Stimulated activated naive B cell treated with anti-CD40 and anti-IgM and Interleukin-4, amounts not matched to agents 10 μg/mL and 1 μg/mL and 100 μg/mL, for 72 hours (primary cell): ENCODE measurements at regions not wholly inside any gene's neighbourhood (a gene's known extent, or its start where the extent isn't known, plus 50 kb on each side); places are given as distances from the start of the nearest gene placed in this dataset.
"Not testable (repeated sequence)": the region's sequence is repeated elsewhere in the genome, so short reads cannot be mapped to it uniquely, and the experiment has no call there.

Experiments
- ATAC-seq, 2 donors: fragments of 150-1000 bp; cut with Tn5 transposase; replicated peaks; 2 replicates each; pipeline ENCODE4 v1.10.0; 2021; ENCODE audit warnings: moderate library complexity in 1 of 2
- DNase-seq: peaks from one replicate; pipeline ENCODE4 v3.0.0; 2021
- H3K27ac Mint-ChIP-seq: one replicate; pipeline ENCODE4 v1.8.0; 2022; ENCODE audit warnings: mild to moderate bottlenecking, mixed read lengths
- H3K27me3 Mint-ChIP-seq, 2 donors: one replicate each; pipeline ENCODE4 v1.8.0; 2022; ENCODE audit warnings: mixed read lengths in 2 of 2
- H3K36me3 Mint-ChIP-seq, 2 donors: one replicate each; pipeline ENCODE4 v1.8.0; 2022; ENCODE audit warnings: mixed read lengths in 2 of 2, mild to moderate bottlenecking in 1 of 2
- H3K4me1 Mint-ChIP-seq, 2 donors: one replicate each; pipeline ENCODE4 v1.8.0; 2022; ENCODE audit warnings: mixed read lengths in 2 of 2, mild to moderate bottlenecking in 1 of 2
- H3K4me3 Mint-ChIP-seq, 2 donors: one replicate each; pipeline ENCODE4 v1.8.0; 2022; ENCODE audit warnings: mild to moderate bottlenecking in 2 of 2, mixed read lengths in 2 of 2, moderate library complexity in 1 of 2
- H3K9me3 Mint-ChIP-seq, 2 donors: one replicate each; pipeline ENCODE4 v1.8.0; 2022; ENCODE audit warnings: mixed read lengths in 2 of 2, mild to moderate bottlenecking in 1 of 2

- not testable (repeated sequence) for H3K4me3 Mint-ChIP-seq, H3K9me3 Mint-ChIP-seq, H3K36me3 Mint-ChIP-seq, H3K27me3 Mint-ChIP-seq, DNase-seq, H3K4me1 Mint-ChIP-seq, H3K27ac Mint-ChIP-seq, ATAC-seq
Observed at GRCh38 chr4:159804592-159804991, 701.7 kb downstream of the RAPGEF2 start.

GRCh38 chr4:159823743-159824142 lies 720.9 kb downstream of the RAPGEF2 start:
- no peaks in the 10 kb centered on the region for H3K36me3 Mint-ChIP-seq
- H3K4me1 Mint-ChIP-seq, result no peaks in the 10 kb centered on the region
- H3K27ac Mint-ChIP-seq, result no peak overlapping the region
- H3K9me3 Mint-ChIP-seq, result peaks cover 5 to 15% of the 10 kb centered on the region in 2 donors
- ATAC-seq, result no peak
- H3K4me3 Mint-ChIP-seq, result no peak overlapping the region
- DNase-seq, result no peak
- no peaks in the 10 kb centered on the region for H3K27me3 Mint-ChIP-seq

GRCh38 chr4:159828687-159829086 lies 725.8 kb downstream of the RAPGEF2 start:
- Mint-ChIP-seq H3K27ac (no peak overlapping the region), H3K9me3 (peaks cover 3 to 9% of the 10 kb centered on the region in 2 donors)

GRCh38 chr4:159829184-159829583 lies 726.3 kb downstream of the RAPGEF2 start:
- no peak overlapping the region for H3K27ac Mint-ChIP-seq
- H3K4me3 Mint-ChIP-seq, result no peak overlapping the region
- DNase-seq (no peak), ATAC-seq (no peak)
- no peaks in the 10 kb centered on the region for H3K27me3 Mint-ChIP-seq
- no peaks in the 10 kb centered on the region for H3K4me1 Mint-ChIP-seq
- peaks cover 5% of the 10 kb centered on the region in 2 donors for H3K9me3 Mint-ChIP-seq
- H3K36me3 Mint-ChIP-seq, result no peaks in the 10 kb centered on the region

More at GRCh38 chr4:159828687-159829086, 725.8 kb downstream of the RAPGEF2 start:
- H3K4me1 Mint-ChIP-seq, result no peaks in the 10 kb centered on the region
- no peaks in the 10 kb centered on the region for H3K36me3 Mint-ChIP-seq
- H3K27me3 Mint-ChIP-seq, result no peaks in the 10 kb centered on the region
- DNase-seq (no peak), ATAC-seq (no peak)
- H3K4me3 Mint-ChIP-seq, result no peak overlapping the region

GRCh38 chr4:159837071-159837470 lies 734.2 kb downstream of the RAPGEF2 start:
- Mint-ChIP-seq H3K4me1 (no peaks in the 10 kb centered on the region), H3K27me3 (no peaks in the 10 kb centered on the region), H3K4me3 (no peak overlapping the region), H3K36me3 (no peaks in the 10 kb centered on the region), H3K9me3 (peaks cover 4 to 6% of the 10 kb centered on the region in 2 donors), H3K27ac (no peak overlapping the region)
- DNase-seq (no peak), ATAC-seq (no peak)

- H3K4me3 Mint-ChIP-seq, result no peak overlapping the region
- no peaks in the 10 kb centered on the region for H3K9me3 Mint-ChIP-seq
- H3K4me1 Mint-ChIP-seq, result no peaks in the 10 kb centered on the region
- no peak overlapping the region for H3K27ac Mint-ChIP-seq
- H3K27me3 Mint-ChIP-seq, result no peaks in the 10 kb centered on the region
- ATAC-seq (no peak), DNase-seq (no peak)
- H3K36me3 Mint-ChIP-seq, result no peaks in the 10 kb centered on the region
Observed at GRCh38 chr4:159855731-159856130, 752.9 kb downstream of the RAPGEF2 start.

- DNase-seq (no peak), ATAC-seq (no peak)
- Mint-ChIP-seq H3K27me3 (no peaks in the 10 kb centered on the region), H3K4me1 (no peaks in the 10 kb centered on the region), H3K27ac (no peak overlapping the region), H3K9me3 (peaks cover 0 to 1% of the 10 kb centered on the region in 2 donors), H3K36me3 (no peaks in the 10 kb centered on the region), H3K4me3 (no peak overlapping the region)
Observed at GRCh38 chr4:159856451-159856850, 753.6 kb downstream of the RAPGEF2 start.

- Mint-ChIP-seq H3K27me3 (no peaks in the 10 kb centered on the region), H3K4me3 (no peak overlapping the region), H3K9me3 (peaks cover 0 to 3% of the 10 kb centered on the region in 2 donors), H3K27ac (no peak overlapping the region), H3K4me1 (no peaks in the 10 kb centered on the region), H3K36me3 (no peaks in the 10 kb centered on the region)
- ATAC-seq (no peak), DNase-seq (no peak)
Observed at GRCh38 chr4:159859656-159860148, 756.8 kb downstream of the RAPGEF2 start.

GRCh38 chr4:159860945-159861344 lies 758.1 kb downstream of the RAPGEF2 start:
- Mint-ChIP-seq H3K4me1 (no peaks in the 10 kb centered on the region), H3K36me3 (no peaks in the 10 kb centered on the region), H3K27ac (no peak overlapping the region), H3K4me3 (no peak overlapping the region), H3K27me3 (no peaks in the 10 kb centered on the region), H3K9me3 (peaks cover 0 to 3% of the 10 kb centered on the region in 2 donors)
- no peak for DNase-seq
- ATAC-seq, result no peak

- H3K36me3 Mint-ChIP-seq, result no peaks in the 10 kb centered on the region
- peaks cover 2 to 3% of the 10 kb centered on the region in 2 donors for H3K9me3 Mint-ChIP-seq
- no peak overlapping the region for H3K27ac Mint-ChIP-seq
- DNase-seq, result no peak
- no peaks in the 10 kb centered on the region for H3K27me3 Mint-ChIP-seq
- no peak overlapping the region for H3K4me3 Mint-ChIP-seq
- H3K4me1 Mint-ChIP-seq, result no peaks in the 10 kb centered on the region
- ATAC-seq, result no peak
Observed at GRCh38 chr4:159864337-159864736, 761.5 kb downstream of the RAPGEF2 start.

- ATAC-seq, result no peak
- H3K4me1 Mint-ChIP-seq, result no peaks in the 10 kb centered on the region
- no peaks in the 10 kb centered on the region for H3K36me3 Mint-ChIP-seq
- H3K4me3 Mint-ChIP-seq, result no peak overlapping the region
- DNase-seq, result no peak
- peaks cover 0 to 3% of the 10 kb centered on the region in 2 donors for H3K9me3 Mint-ChIP-seq
- no peak overlapping the region for H3K27ac Mint-ChIP-seq
- no peaks in the 10 kb centered on the region for H3K27me3 Mint-ChIP-seq
Observed at GRCh38 chr4:159867673-159868072, 764.8 kb downstream of the RAPGEF2 start.

- DNase-seq, result peak; percentile 0
- not testable (repeated sequence) for H3K27ac Mint-ChIP-seq, H3K4me1 Mint-ChIP-seq, H3K9me3 Mint-ChIP-seq, ATAC-seq, H3K36me3 Mint-ChIP-seq, H3K4me3 Mint-ChIP-seq, H3K27me3 Mint-ChIP-seq
Observed at GRCh38 chr4:159868936-159869335, 766.1 kb downstream of the RAPGEF2 start.

GRCh38 chr4:159871141-159871540 lies 768.3 kb downstream of the RAPGEF2 start:
- Mint-ChIP-seq H3K36me3 (no peaks in the 10 kb centered on the region), H3K9me3 (peaks cover 0 to 8% of the 10 kb centered on the region in 2 donors), H3K27ac (no peak overlapping the region), H3K4me3 (no peak overlapping the region), H3K27me3 (no peaks in the 10 kb centered on the region), H3K4me1 (no peaks in the 10 kb centered on the region)
- DNase-seq (no peak), ATAC-seq (no peak)

- no peaks in the 10 kb centered on the region for H3K4me1 Mint-ChIP-seq
- no peaks in the 10 kb centered on the region for H3K36me3 Mint-ChIP-seq
- no peak overlapping the region for H3K4me3 Mint-ChIP-seq
- no peak overlapping the region for H3K27ac Mint-ChIP-seq
- DNase-seq, result no peak
- no peaks in the 10 kb centered on the region for H3K27me3 Mint-ChIP-seq
- no peak for ATAC-seq
- H3K9me3 Mint-ChIP-seq, result peaks cover 0 to 4% of the 10 kb centered on the region in 2 donors
Observed at GRCh38 chr4:159881158-159881557, 778.3 kb downstream of the RAPGEF2 start.

GRCh38 chr4:159884989-159885388 lies 782.1 kb downstream of the RAPGEF2 start:
- DNase-seq, result no peak
- Mint-ChIP-seq H3K9me3 (peaks cover 0 to 4% of the 10 kb centered on the region in 2 donors), H3K4me3 (no peak overlapping the region), H3K27ac (no peak overlapping the region), H3K36me3 (no peaks in the 10 kb centered on the region), H3K4me1 (no peaks in the 10 kb centered on the region), H3K27me3 (no peaks in the 10 kb centered on the region)
- ATAC-seq, result no peak

- Mint-ChIP-seq H3K27me3 (no peaks in the 10 kb centered on the region), H3K4me1 (no peaks in the 10 kb centered on the region), H3K9me3 (peaks cover 8% of the 10 kb centered on the region in 2 donors), H3K36me3 (no peaks in the 10 kb centered on the region), H3K27ac (no peak overlapping the region), H3K4me3 (no peak overlapping the region)
- no peak for DNase-seq
- no peak for ATAC-seq
Observed at GRCh38 chr4:159899596-159899995, 796.7 kb downstream of the RAPGEF2 start.
